Heart left ventricle (tissue), 16 donors: ENCODE measurements at regions not wholly inside any gene's neighbourhood (a gene's known extent, or its start where the extent isn't known, plus 50 kb on each side); places are given as distances from the start of the nearest gene placed in this dataset.

ENCODE experiments used
- ATAC-seq, 4 donors: fragments of 200-7000 bp; cut with Tn5 transposase; one replicate each; pipeline ENCODE4 v1.9.1; 2020 to 2022; ENCODE audit warnings: moderate library complexity in 4 of 4, mild to moderate bottlenecking in 3 of 4, moderate number of reproducible peaks in 1 of 4
- DNase-seq, 5 donors: peaks; one replicate each; pipeline ENCODE4 v3.0.0-alpha.2; 2020
- H3K27ac ChIP-seq, 12 donors: fragments of 200-600 bp; sonication (generic) in 4 of 12; one replicate each; pipeline versions ENCODE4 v1.5.0 to v1.8.0; 2016 to 2022; ENCODE audit warnings: mild to moderate bottlenecking in 2 of 12
- H3K27me3 ChIP-seq, 9 donors: fragments of 200-600 bp; sonication (generic) in 2 of 9; one replicate each; pipeline versions ENCODE4 v1.5.1 to v1.8.0; 2016 to 2022; ENCODE audit warnings: mild to moderate bottlenecking in 3 of 9
- H3K36me3 ChIP-seq, 9 donors: fragments of 200-600 bp; sonication (generic) in 2 of 9; one replicate each; pipeline versions ENCODE4 v1.5.0 to v1.8.0; 2018 to 2022; ENCODE audit warnings: mild to moderate bottlenecking in 2 of 9
- H3K4me1 ChIP-seq, 12 donors: fragments of 200-600 bp; sonication (generic) in 4 of 12; one replicate each; pipeline versions ENCODE4 v1.5.0 to v1.8.0; 2016 to 2022; ENCODE audit warnings: mild to moderate bottlenecking in 3 of 12
- H3K4me3 ChIP-seq, 12 donors: fragments of 200-600 bp; sonication (generic) in 4 of 12; one replicate each; pipeline versions ENCODE4 v1.5.0 to v1.8.0; 2017 to 2022; ENCODE audit warnings: mild to moderate bottlenecking in 9 of 12, moderate library complexity in 4 of 12
- H3K9me3 ChIP-seq, 12 donors: fragments of 200-600 bp; sonication (generic) in 4 of 12; one replicate each; pipeline versions ENCODE4 v1.5.0 to v1.8.0; 2016 to 2022; ENCODE audit warnings: mild to moderate bottlenecking in 1 of 12
- POLR2A ChIP-seq, 2 donors: fragments of 450-650 bp; IDR thresholded peaks; one replicate each; pipeline ENCODE4 v1.6.1; 2017; ENCODE audit warnings: antibody characterized with exemption in 2 of 2, mild to moderate bottlenecking in 2 of 2, moderate library complexity in 2 of 2
- WGBS, 4 donors: extraction: QIAGEN DNeasy Blood & Tissue Kit in 2 of 4; methylation state at CpG; one replicate each; pipeline versions ENCODE4 v1.1.5 to v1.1.7; 2013 to 2018; 5-methylcytosine and 5-hydroxymethylcytosine counted together
- intact Hi-C, 10 donors: fragments of 100-400 bp; cut with DNase I; formaldehyde crosslinking; loops; one replicate each; pipeline versions ENCODE4 v1.11.1 to v1.14.2; 2022
- TF ChIP-seq, protein P1 (sequence below), 12 donors: fragments of 200-600 bp; sonication (generic) in 4 of 12; IDR thresholded peaks; one replicate each; pipeline versions ENCODE4 v1.5.0 to v1.8.0; 2018 to 2022; ENCODE audit warnings: antibody characterized with exemption in 12 of 12, mild to moderate bottlenecking in 5 of 12
- donor health status: ischemic (EF 13 %, LVEDD 7.1; RV severe dilation, severe dysfunction).
- donor health status: healthy with polysubstance abuse.
- donor health status: DM: no; HTN: yes; CAD: no.
- donor health status: DM: no; HTN: no; CAD: no.
- donor health status: ischemic (EF 25% LVEDD 6.9; RV normal size, moderate dysfunction).
- donor health status: ischemic (EF 25% LVEDD 5.7; RV mildly dilated, moderate dysfunction).
- donor health status: healthy.
- donor health status: DM: yes; HTN: yes; CAD: no.
- donor health status: ischemic (EF 35%, LVEDD 5.7; RV mildly dilated, moderate dysfunction).
- donor health status: nonischemic (EF 11% LVEDD 7.7; RV severe dilation, severe dysfunction).
- donor health status: DM: yes; HTN: yes; CAD: no.
- donor health status: PGD.
- donor health status: ischemic (EF 29% LVEDD 5.4; RV normal size, mild dysfunction).
- donor health status: nonischemic (EF 23%, LVEDD 6.1; RV moderate dilation, normal function).

DNA sequence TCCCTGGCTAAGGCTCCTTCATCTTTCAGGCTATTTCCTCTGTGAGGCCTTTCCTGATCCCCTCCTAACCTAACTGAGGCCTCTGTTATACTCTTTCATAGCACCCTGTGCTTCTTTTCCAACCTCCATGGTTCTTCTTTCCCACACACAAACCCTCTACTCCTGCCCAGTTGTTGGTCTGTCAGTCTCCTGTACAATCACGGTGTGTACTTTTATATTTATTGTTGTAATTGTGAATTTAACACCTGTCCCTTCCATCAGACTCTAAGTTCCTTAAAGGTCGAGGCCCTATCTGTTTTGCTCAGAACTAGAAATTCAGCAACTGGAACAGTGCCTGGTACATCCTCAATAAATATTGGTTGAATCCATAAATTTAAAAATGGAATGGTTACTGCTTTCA lies 100.2 kb upstream of the KCNE2 start:
- Histone ChIP-seq H3K27me3 (no peaks in the 10 kb centered on the region), H3K36me3 (no peaks in the 10 kb centered on the region), H3K9me3 (peaks cover 0 to 10% (median 0%) of the 10 kb centered on the region in 12 donors), H3K4me1 (no peaks in the 10 kb centered on the region), H3K27ac (no peak overlapping the region), H3K4me3 (no peak overlapping the region)
- 89 to 92% (median 90%) methylated on average over 2 of the region's 2 CpGs for WGBS, 4 donors
- DNase-seq: no peak
- TF ChIP-seq POLR2A (IDR thresholded peaks at IDR 0.05): no peak
- intact Hi-C loops: no loop called here
- ATAC-seq: no peak

GRCh38 chr21:34266351-34266750 lies 97.5 kb upstream of the KCNE2 start:
- intact Hi-C loops: no loop called here
- ATAC-seq (no peak), DNase-seq (no peak)
- H3K4me3 ChIP-seq: no peak overlapping the region
- H3K27ac ChIP-seq: no peak overlapping the region
- no peaks in the 10 kb centered on the region for H3K4me1 ChIP-seq
- WGBS, 4 donors: 86 to 94% (median 89%) methylated on average over 1 of the region's 1 CpG
- no peaks in the 10 kb centered on the region for H3K36me3 ChIP-seq
- no peaks in the 10 kb centered on the region for H3K27me3 ChIP-seq
- TF ChIP-seq, protein P1, sequence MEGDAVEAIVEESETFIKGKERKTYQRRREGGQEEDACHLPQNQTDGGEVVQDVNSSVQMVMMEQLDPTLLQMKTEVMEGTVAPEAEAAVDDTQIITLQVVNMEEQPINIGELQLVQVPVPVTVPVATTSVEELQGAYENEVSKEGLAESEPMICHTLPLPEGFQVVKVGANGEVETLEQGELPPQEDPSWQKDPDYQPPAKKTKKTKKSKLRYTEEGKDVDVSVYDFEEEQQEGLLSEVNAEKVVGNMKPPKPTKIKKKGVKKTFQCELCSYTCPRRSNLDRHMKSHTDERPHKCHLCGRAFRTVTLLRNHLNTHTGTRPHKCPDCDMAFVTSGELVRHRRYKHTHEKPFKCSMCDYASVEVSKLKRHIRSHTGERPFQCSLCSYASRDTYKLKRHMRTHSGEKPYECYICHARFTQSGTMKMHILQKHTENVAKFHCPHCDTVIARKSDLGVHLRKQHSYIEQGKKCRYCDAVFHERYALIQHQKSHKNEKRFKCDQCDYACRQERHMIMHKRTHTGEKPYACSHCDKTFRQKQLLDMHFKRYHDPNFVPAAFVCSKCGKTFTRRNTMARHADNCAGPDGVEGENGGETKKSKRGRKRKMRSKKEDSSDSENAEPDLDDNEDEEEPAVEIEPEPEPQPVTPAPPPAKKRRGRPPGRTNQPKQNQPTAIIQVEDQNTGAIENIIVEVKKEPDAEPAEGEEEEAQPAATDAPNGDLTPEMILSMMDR (IDR thresholded peaks at IDR 0.05): no peak
- TF ChIP-seq POLR2A (IDR thresholded peaks at IDR 0.05): no peak
- peaks cover 0 to 10% (median 0%) of the 10 kb centered on the region in 12 donors for H3K9me3 ChIP-seq

GRCh38 chr21:34268493-34268892 lies 95.3 kb upstream of the KCNE2 start:
- H3K27ac ChIP-seq: no peak overlapping the region
- no peaks in the 10 kb centered on the region for H3K4me1 ChIP-seq
- H3K36me3 ChIP-seq: no peaks in the 10 kb centered on the region
- 87 to 89% (median 88%) methylated on average over 8 of the region's 8 CpGs for whole genome bisulfite sequencing, 4 donors
- no peaks in the 10 kb centered on the region for H3K27me3 ChIP-seq
- DNase-seq: no peak
- peaks cover 0 to 7% (median 0%) of the 10 kb centered on the region in 12 donors for H3K9me3 ChIP-seq
- TF ChIP-seq, protein P1 (IDR thresholded peaks at IDR 0.05): no peak
- no peak for TF ChIP-seq POLR2A (IDR thresholded peaks at IDR 0.05)
- H3K4me3 ChIP-seq: no peak overlapping the region
- intact Hi-C loops: no loop called here
- ATAC-seq: no peak

DNA sequence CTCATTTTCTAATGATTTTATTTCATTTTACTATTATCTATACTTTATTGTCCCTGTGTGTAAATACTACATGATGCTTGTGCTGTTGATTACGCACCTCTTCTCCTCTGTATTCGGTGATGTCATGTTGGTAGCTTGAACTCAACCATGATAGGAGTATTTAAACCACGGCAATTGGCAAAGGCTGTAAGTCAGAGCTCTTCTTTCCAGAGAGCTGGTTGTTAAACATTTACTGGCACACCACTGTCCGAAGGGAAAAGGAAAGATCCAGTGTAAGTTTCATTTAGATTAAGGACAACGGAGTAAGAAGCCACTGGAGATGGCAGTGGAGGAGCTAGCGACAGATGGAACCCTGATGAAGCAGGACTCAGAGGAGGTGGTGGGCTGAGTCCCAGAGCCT lies 93.4 kb upstream of the KCNE2 start:
- Histone ChIP-seq H3K4me3 (no peak overlapping the region), H3K27me3 (no peaks in the 10 kb centered on the region), H3K36me3 (no peaks in the 10 kb centered on the region), H3K9me3 (no peaks in the 10 kb centered on the region), H3K27ac (no peak overlapping the region), H3K4me1 (peaks cover 0 to 6% (median 0%) of the 10 kb centered on the region in 12 donors)
- WGBS, 4 donors: 92 to 93% (median 92%) methylated on average over 6 of the region's 6 CpGs
- ATAC-seq (no peak), DNase-seq (no peak)
- intact Hi-C loops: no loop called here
- TF ChIP-seq, protein P1 (IDR thresholded peaks at IDR 0.05): no peak
- TF ChIP-seq POLR2A (IDR thresholded peaks at IDR 0.05): no peak

- 96 to 97% (median 97%) methylated on average over 2 of the region's 2 CpGs for whole genome bisulfite sequencing, 4 donors
- no peak for ATAC-seq
- no peak for DNase-seq
- Histone ChIP-seq H3K4me1 (peaks cover 0 to 6% (median 0%) of the 10 kb centered on the region in 12 donors), H3K27ac (no peak overlapping the region), H3K27me3 (no peaks in the 10 kb centered on the region), H3K9me3 (no peaks in the 10 kb centered on the region), H3K4me3 (no peak overlapping the region), H3K36me3 (no peaks in the 10 kb centered on the region)
- intact Hi-C loops: no loop called here
- TF ChIP-seq, protein P1 (IDR thresholded peaks at IDR 0.05): no peak
- no peak for TF ChIP-seq POLR2A (IDR thresholded peaks at IDR 0.05)
Observed at GRCh38 chr21:34271189-34271851, 92.5 kb upstream of the KCNE2 start.
